SH-SY5Y (cell line): ENCODE measurements at regions not wholly inside any gene's neighbourhood (a gene's known extent, or its start where the extent isn't known, plus 50 kb on each side); places are given as distances from the start of the nearest gene placed in this dataset.

Experiments
- GATA2 ChIP-seq: IDR thresholded peaks from 2 replicates; pipeline ENCODE4 v1.6.1; 2011; ENCODE audit warnings: mild to moderate bottlenecking, low read depth, low read length
- GATA3 ChIP-seq: IDR thresholded peaks from 2 replicates; pipeline ENCODE4 v1.6.1; 2011; ENCODE audit warnings: low read depth, mild to moderate bottlenecking, low read length, moderate library complexity

DNA sequence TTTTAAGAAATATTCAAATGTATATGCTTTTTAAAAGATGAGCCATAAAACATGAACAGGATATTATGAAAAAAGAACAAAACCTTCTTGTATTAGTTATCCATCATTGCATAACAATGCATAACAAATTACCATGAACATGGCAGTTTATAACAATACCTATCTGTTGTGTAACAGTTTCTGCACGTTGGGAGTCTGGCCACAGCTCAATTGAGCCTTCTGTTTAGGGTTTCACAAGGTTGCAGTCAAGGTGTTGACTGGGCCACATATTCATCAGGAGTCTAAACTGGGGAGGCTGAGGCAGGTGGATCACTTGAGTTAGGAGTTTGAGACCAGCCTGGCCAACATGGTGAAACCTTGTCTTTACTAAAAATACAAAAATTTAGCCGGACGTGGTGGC, 149.4 kb upstream of the SMLR1 start:
- TF ChIP-seq GATA2 (no peak), GATA3 (no peak)
